ENCODE measurements at regions not wholly inside any gene's neighbourhood (a gene's known extent, or its start where the extent isn't known, plus 50 kb on each side); places are given as distances from the start of the nearest gene placed in this dataset.

DNA sequence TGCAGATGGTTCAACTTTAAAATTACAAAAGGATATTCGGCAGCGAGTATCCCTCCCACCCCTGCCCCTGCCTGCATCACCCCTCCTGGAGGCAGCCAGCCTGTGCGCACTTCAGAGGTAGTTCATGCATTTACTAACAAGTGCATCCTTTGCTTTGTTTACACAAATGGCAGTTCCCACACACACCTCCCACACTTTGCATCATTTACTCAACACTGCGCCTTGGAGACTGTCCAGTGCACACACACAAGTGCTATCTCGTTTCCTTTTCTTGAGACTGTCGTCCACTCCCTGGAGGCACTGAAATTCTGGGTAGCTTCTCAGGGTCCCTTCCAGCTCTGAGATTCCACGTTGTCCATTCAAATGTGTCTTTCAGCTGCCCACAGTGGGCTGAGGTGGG is 53.1 kb upstream of the VSX1 start:
- TF ChIP-seq EZH2 (IDR thresholded peaks at IDR 0.05; ENCODE audit: borderline replicate concordance, low read length) (no peak), CTCF (conservative IDR thresholded peaks at IDR 0.05 in 1 of 2, IDR thresholded peaks at IDR 0.05 in 1 of 2; ENCODE audit: extremely low read depth in 1 of 2, insufficient read depth in 1 of 2, low read depth in 1 of 2, low read length in 2 of 2) (no peak)

Data from mammary epithelial cell (primary cell).